IMR-90 (cell line): ENCODE measurements at regions not wholly inside any gene's neighbourhood (a gene's known extent, or its start where the extent isn't known, plus 50 kb on each side); places are given as distances from the start of the nearest gene placed in this dataset.

Experiments
- ATAC-seq: fragments of 200-7000 bp; cut with Tn5 transposase; 2 replicates; pipeline ENCODE4 v1.9.1; 2020; ENCODE audit warnings: low read depth, mild to moderate bottlenecking, moderate library complexity
- BruUV-seq: library from RNA; stranded (reverse); fragments of 400-500 nt; replicated peaks from 2 replicates; lab custom pipeline; 2021; lab: Mats Ljungman, UMichigan
- CTCF ChIA-PET: fragments of 300-600 bp; formaldehyde crosslinking; extraction: SDS; loops from one replicate; lab custom pipeline; 2021; ENCODE audit warnings: antibody characterized with exemption; lab: Yijun Ruan, JAX
- POLR2A ChIA-PET: fragments of 300-600 bp; sonication (Branson Sonifier 250); formaldehyde crosslinking; loops from one replicate; lab custom pipeline; 2022; ENCODE audit warnings: antibody characterized with exemption; ENCODE audit not compliant: unreplicated experiment; lab: Charles Lee
- DNase-seq: peaks from one replicate; pipeline ENCODE4 v3.0.0; 2013
- H2AFZ ChIP-seq: replicated peaks from 2 replicates; pipeline ENCODE3; 2013; ENCODE audit warnings: low read length, mild to moderate bottlenecking; ENCODE audit not compliant: poor library complexity
- H2AK5ac ChIP-seq: 2 replicates; pipeline ENCODE4 v1.6.1; 2013; ENCODE audit warnings: low read depth, low read length, inconsistent platforms
- H2AK9ac ChIP-seq: replicated peaks from 2 replicates; pipeline ENCODE3; 2013; ENCODE audit warnings: mild to moderate bottlenecking, low read depth, low read length, moderate library complexity; ENCODE audit not compliant: poor library complexity
- H2BK120ac ChIP-seq: 2 replicates; pipeline ENCODE4 v1.6.1; 2013; ENCODE audit warnings: low read depth, low read length, inconsistent platforms
- H2BK15ac ChIP-seq: 3 replicates; pipeline ENCODE4 v1.6.1; 2013; ENCODE audit warnings: low read depth, low read length, inconsistent platforms
- H2BK20ac ChIP-seq: 2 replicates; pipeline ENCODE4 v1.6.1; 2013; ENCODE audit warnings: low read depth, mild to moderate bottlenecking, inconsistent platforms, low read length, moderate library complexity
- H2BK5ac ChIP-seq: 2 replicates; pipeline ENCODE4 v1.6.1; 2013; ENCODE audit warnings: mild to moderate bottlenecking, low read depth, low read length, inconsistent platforms; ENCODE audit not compliant: poor library complexity, severe bottlenecking
- H3K14ac ChIP-seq: replicated peaks from 2 replicates; pipeline ENCODE4 v1.6.1; 2013; ENCODE audit warnings: low read depth, low read length, inconsistent platforms
- H3K18ac ChIP-seq: 2 replicates; pipeline ENCODE4 v1.6.1; 2013; ENCODE audit warnings: low read depth, low read length, control low read depth
- H3K23ac ChIP-seq: 2 replicates; pipeline ENCODE4 v1.6.1; 2013; ENCODE audit warnings: low read depth, low read length, inconsistent platforms
- H3K27ac ChIP-seq: 2 replicates; pipeline ENCODE4 v1.5.1; 2013; ENCODE audit warnings: mild to moderate bottlenecking, control low read depth, low read length; ENCODE audit not compliant: insufficient read depth
- H3K27me3 ChIP-seq: 2 replicates; pipeline ENCODE4 v1.6.1; 2013; ENCODE audit warnings: low read length; ENCODE audit not compliant: control insufficient read depth, insufficient read depth
- H3K36me3 ChIP-seq: 2 replicates; pipeline ENCODE4 v1.6.1; 2013; ENCODE audit warnings: low read length, mixed read lengths; ENCODE audit not compliant: control insufficient read depth, insufficient read depth
- H3K4ac ChIP-seq: 2 replicates; pipeline ENCODE4 v1.6.1; 2013; ENCODE audit warnings: low read depth, low read length, inconsistent platforms
- H3K4me1 ChIP-seq: 2 replicates; pipeline ENCODE4 v1.6.1; 2013; ENCODE audit warnings: low read length, mixed read lengths; ENCODE audit not compliant: control insufficient read depth, insufficient read depth
- H3K4me2 ChIP-seq: 2 replicates; pipeline ENCODE4 v1.6.1; 2013; ENCODE audit warnings: low read depth, mild to moderate bottlenecking, control low read depth, low read length, moderate library complexity
- H3K4me3 ChIP-seq: 2 replicates; pipeline ENCODE4 v1.5.1; 2013; ENCODE audit warnings: low read depth, mild to moderate bottlenecking, control low read depth, low read length, moderate library complexity; ENCODE audit not compliant: insufficient read depth
- H3K56ac ChIP-seq: 2 replicates; pipeline ENCODE4 v1.6.1; 2013; ENCODE audit warnings: low read length, inconsistent platforms; ENCODE audit not compliant: insufficient read depth; ENCODE audit errors: extremely low read depth
- H3K79me1 ChIP-seq, 2 experiments: 2 replicates each; pipeline ENCODE4 v1.6.1; 2013; ENCODE audit warnings: low read length in 2 of 2, inconsistent platforms in 1 of 2, low read depth in 1 of 2
- H3K9ac ChIP-seq: 2 replicates; pipeline ENCODE4 v1.6.1; 2013; ENCODE audit warnings: low read depth, low read length, control low read depth
- H3K9me1 ChIP-seq: 2 replicates; pipeline ENCODE4 v1.6.1; 2013; ENCODE audit warnings: low read length, inconsistent platforms; ENCODE audit not compliant: insufficient read depth
- H3K9me3 ChIP-seq: 2 replicates; pipeline ENCODE4 v1.6.1; 2013; ENCODE audit warnings: low read length; ENCODE audit not compliant: control insufficient read depth, insufficient read depth
- H4K20me1 ChIP-seq: 2 replicates; pipeline ENCODE4 v1.6.1; 2013; ENCODE audit warnings: low read length, inconsistent platforms; ENCODE audit not compliant: insufficient read depth
- H4K5ac ChIP-seq: 2 replicates; pipeline ENCODE4 v1.6.1; 2013; ENCODE audit warnings: mild to moderate bottlenecking, low read depth, low read length, control low read depth
- H4K8ac ChIP-seq, 2 experiments: 2 replicates each; pipeline ENCODE4 v1.6.1; 2013; ENCODE audit warnings: low read depth in 2 of 2, low read length in 2 of 2, control low read depth in 1 of 2, inconsistent platforms in 1 of 2
- H4K91ac ChIP-seq: 2 replicates; pipeline ENCODE4 v1.6.1; 2013; ENCODE audit warnings: low read depth, low read length, inconsistent platforms; ENCODE audit not compliant: insufficient read depth
- CTCF ChIP-seq: conservative IDR thresholded peaks from 2 replicates; pipeline ENCODE4 v1.5.1; 2012; ENCODE audit warnings: mild to moderate bottlenecking, low read depth, low read length, improper control_type of control experiment
- ELK1 ChIP-seq: fragments of 150-350 bp; IDR thresholded peaks from 2 replicates; pipeline ENCODE4 v1.6.1; 2016; ENCODE audit warnings: low read depth, mild to moderate bottlenecking, low read length, moderate library complexity, borderline replicate concordance
- RCOR1 ChIP-seq: IDR thresholded peaks from 2 replicates; pipeline ENCODE4 v1.6.1; 2012; ENCODE audit warnings: mild to moderate bottlenecking, low read length, improper control_type of control experiment; ENCODE audit not compliant: insufficient replicate concordance
- SMC3 ChIP-seq: fragments of 150-350 bp; IDR thresholded peaks from 2 replicates; pipeline ENCODE4 v1.6.1; 2016; ENCODE audit warnings: low read depth, mild to moderate bottlenecking, antibody characterized with exemption, low read length, moderate library complexity
- USF2 ChIP-seq: fragments of 150-350 bp; IDR thresholded peaks from 2 replicates; pipeline ENCODE4 v1.6.1; 2017; ENCODE audit warnings: mild to moderate bottlenecking, antibody characterized with exemption, low read length, low read depth
- WGBS, 2 experiments: methylation state at CpG; one replicate each; pipeline versions ENCODE4 v1.1.5 to v1.1.7; 2013; ENCODE audit warnings: missing lambda C conversion rate in 2 of 2; ENCODE audit not compliant: insufficient read length in 1 of 2; ENCODE audit errors: extremely low coverage in 2 of 2; 5-methylcytosine and 5-hydroxymethylcytosine counted together
- dilution Hi-C: fragments of 300-500 bp; cut with HindIII; formaldehyde crosslinking; loops from one replicate; pipeline ENCODE4 v1.14.3; 2018; ENCODE audit warnings: low sequenced_read_pairs; ENCODE audit not compliant: unreplicated experiment
- in situ Hi-C: fragments of 300-500 bp; cut with MboI; formaldehyde crosslinking; loops from 3 replicates; pipeline ENCODE4 v1.14.3; 2019; ENCODE audit warnings: low sequenced_read_pairs, inconsistent platforms, mixed read lengths
- intact Hi-C: fragments of 100-400 bp; cut with micrococcal nuclease; formaldehyde crosslinking; loops from 2 replicates; pipeline ENCODE4 v1.10.0; 2022

- CTCF ChIA-PET: interaction anchor here (0.9 kb wide), 1 partner anchor 83 kb away, joined by 3 read pairs; no protein-coding TSS in a partner anchor
Observed at GRCh38 chrX:40165861-40166260, 68.1 kb upstream of the BCOR start.

More at GRCh38 chrX:40165861-40166260, 68.1 kb upstream of the BCOR start:
- no peak overlapping the region for H2BK5ac ChIP-seq
- ATAC-seq: no peak
- H4K91ac ChIP-seq: no peak overlapping the region
- in situ Hi-C loops (no loop called here), intact Hi-C loops (loop anchor here (10.0 kb wide), 1 partner anchor 511 kb away; no protein-coding TSS in a partner anchor), dilution Hi-C loops (no loop called here)
- H3K9ac ChIP-seq: no peak overlapping the region
- no peak for TF ChIP-seq RCOR1
- no peak for TF ChIP-seq SMC3
- TF ChIP-seq USF2: no peak
- TF ChIP-seq ELK1: no peak
- TF ChIP-seq CTCF: no peak
- no peak overlapping the region for H3K27ac ChIP-seq
- no peak overlapping the region for H3K4me3 ChIP-seq
- BruUV-seq: no TSS peak
- POLR2A ChIA-PET: no interaction called here
- no peak overlapping the region for H2BK20ac ChIP-seq
- DNase-seq: no peak
- no peaks in the 10 kb centered on the region for H4K20me1 ChIP-seq
- no peak overlapping the region for H4K5ac ChIP-seq
- no peak overlapping the region for H3K4ac ChIP-seq
- H2AFZ ChIP-seq: no peak overlapping the region
- no peak overlapping the region for H3K4me2 ChIP-seq
- no peaks in the 10 kb centered on the region for H3K9me1 ChIP-seq
- H3K14ac ChIP-seq: no peak overlapping the region
- H3K9me3 ChIP-seq: no peaks in the 10 kb centered on the region
- H4K8ac ChIP-seq: no peak overlapping the region
- no peak overlapping the region for H3K18ac ChIP-seq
- no peaks in the 10 kb centered on the region; the same call in 1 of the 2 replicates for H3K4me1 ChIP-seq
- H2AK5ac ChIP-seq: no peak overlapping the region
- H3K79me1 ChIP-seq: no peaks in the 10 kb centered on the region
- WGBS, 2 experiments: 100% methylated on average over 1 of the region's 6 CpGs; no CpG with 5 or more reads in 1 of the 2 experiments
- no peak overlapping the region for H2AK9ac ChIP-seq
- H3K27me3 ChIP-seq: peaks cover 18% of the 10 kb centered on the region
- no peak overlapping the region for H3K23ac ChIP-seq
- H3K36me3 ChIP-seq: no peaks in the 10 kb centered on the region
- H2BK15ac ChIP-seq: no peak overlapping the region
- no peak overlapping the region for H3K56ac ChIP-seq
- H2BK120ac ChIP-seq: no peak overlapping the region
